Ramos (cell line): ENCODE measurements at regions not wholly inside any gene's neighbourhood (a gene's known extent, or its start where the extent isn't known, plus 50 kb on each side); places are given as distances from the start of the nearest gene placed in this dataset.

Experiments
- in situ Hi-C: fragments of 300-500 bp; cut with MboI; formaldehyde crosslinking; loops from one replicate; pipeline ENCODE4 v1.14.3; 2022; ENCODE audit warnings: low sequenced_read_pairs; ENCODE audit not compliant: unreplicated experiment

GRCh38 chr17:27365329-27365945, 71.5 kb downstream of the WSB1 start:
- in situ Hi-C loops, result loop anchor here (5.0 to 25.0 kb wide), 8 partner anchors 42 to 922 kb away; partner anchors contain the start of gene NLK

- in situ Hi-C loops, result loop anchor here (5.0 to 25.0 kb wide), 8 partner anchors 41 to 921 kb away; partner anchors contain the start of gene NLK
These were observed 72.5 kb downstream of the WSB1 start for GRCh38 chr17:27366437-27366836.

- in situ Hi-C loops, result loop anchor here (5.0 to 25.0 kb wide), 8 partner anchors 40 to 920 kb away; partner anchors contain the start of gene NLK
These were observed 73.4 kb downstream of the WSB1 start for GRCh38 chr17:27367121-27367981.

GRCh38 chr17:27368151-27368795, 74.4 kb downstream of the WSB1 start:
- in situ Hi-C loops, result loop anchor here (5.0 to 25.0 kb wide), 8 partner anchors 39 to 919 kb away; partner anchors contain the start of gene NLK

GRCh38 chr17:27368980-27369379, 75.1 kb downstream of the WSB1 start:
- in situ Hi-C loops, result loop anchor here (5.0 to 25.0 kb wide), 8 partner anchors 38 to 918 kb away; partner anchors contain the start of gene NLK

GRCh38 chr17:27370776-27371175, 76.9 kb downstream of the WSB1 start:
- in situ Hi-C loops, result loop anchor here (10.0 to 25.0 kb wide), 8 partner anchors 106 to 917 kb away; partner anchors contain the start of gene NLK

- in situ Hi-C loops, result loop anchor here (10.0 to 25.0 kb wide), 8 partner anchors 109 to 914 kb away; partner anchors contain the start of gene NLK
These were observed 79.8 kb downstream of the WSB1 start for GRCh38 chr17:27373695-27374094.

GRCh38 chr17:27376637-27377547, 79.4 kb upstream of the KSR1 start:
- in situ Hi-C loops, result loop anchor here (10.0 kb wide), 3 partner anchors 112 to 218 kb away; no protein-coding TSS in a partner anchor

GRCh38 chr17:27378482-27379175, 77.6 kb upstream of the KSR1 start:
- in situ Hi-C loops, result loop anchor here (10.0 kb wide), 3 partner anchors 114 to 216 kb away; no protein-coding TSS in a partner anchor

- in situ Hi-C loops, result loop anchor here (10.0 kb wide), 3 partner anchors 115 to 215 kb away; no protein-coding TSS in a partner anchor
These were observed 76.2 kb upstream of the KSR1 start for GRCh38 chr17:27379888-27380533.

- in situ Hi-C loops, result no loop called here
These were observed 75.7 kb upstream of the KSR1 start for GRCh38 chr17:27380551-27380950.

GRCh38 chr17:27381007-27381501, 75.2 kb upstream of the KSR1 start:
- in situ Hi-C loops, result no loop called here

GRCh38 chr17:27382025-27382424, 74.2 kb upstream of the KSR1 start:
- in situ Hi-C loops, result no loop called here

GRCh38 chr17:27384261-27384701, 72.0 kb upstream of the KSR1 start:
- in situ Hi-C loops, result no loop called here

GRCh38 chr17:27384726-27385125, 71.5 kb upstream of the KSR1 start:
- in situ Hi-C loops, result no loop called here

GRCh38 chr17:27385626-27386025, 70.6 kb upstream of the KSR1 start:
- in situ Hi-C loops, result no loop called here

GRCh38 chr17:27386206-27387075, 69.8 kb upstream of the KSR1 start:
- in situ Hi-C loops, result no loop called here
